ENCODE measurements at regions not wholly inside any gene's neighbourhood (a gene's known extent, or its start where the extent isn't known, plus 50 kb on each side); places are given as distances from the start of the nearest gene placed in this dataset.

DNA sequence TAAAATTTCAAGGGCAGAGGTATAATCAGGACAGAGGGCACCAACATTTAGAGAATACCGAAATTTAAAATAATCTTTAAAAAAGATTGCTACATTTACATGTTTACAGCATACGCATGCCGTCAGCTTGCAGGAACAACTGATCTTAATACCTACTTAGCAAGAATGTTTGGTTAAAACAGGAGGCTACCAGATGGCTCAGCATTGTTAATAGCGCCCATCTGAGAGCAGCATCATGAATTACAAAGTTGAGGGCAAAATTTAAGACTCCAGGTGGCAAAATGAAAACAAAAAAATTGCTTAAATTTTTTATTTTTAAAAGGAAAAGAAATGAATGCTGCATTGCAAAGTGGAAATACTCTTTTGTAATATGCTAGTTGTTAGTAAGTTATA is 241.3 kb downstream of the C4orf33 start:
- Histone ChIP-seq H3K36me3 (ENCODE audit: control insufficient read depth, insufficient read depth, low read length) (no peaks in the 10 kb centered on the region), H3K4me3 (ENCODE audit: low read depth, low read length) (no peak overlapping the region), H3K27me3 (ENCODE audit: control insufficient read depth, insufficient read depth, low read length) (no peaks in the 10 kb centered on the region), H3K9me3 (ENCODE audit: control insufficient read depth, insufficient read depth, low read length) (no peaks in the 10 kb centered on the region), H3K27ac (ENCODE audit: low read depth, low read length) (no peak overlapping the region), H3K4me1 (ENCODE audit: control insufficient read depth, insufficient read depth, low read length) (no peaks in the 10 kb centered on the region)
- DNase-seq (ENCODE audit: low read depth in 4 of 6, low spot score in 6 of 6), result peak in 1 of 6 donors; percentile 61
- WGBS (ENCODE audit: insufficient coverage), result no CpG with 5 or more reads among the region's 4 CpGs

GRCh38 chr4:129342819-129343408 is 247.0 kb downstream of the C4orf33 start:
- WGBS (ENCODE audit: insufficient coverage), result 50% methylated on average over 1 of the region's 5 CpGs

GRCh38 chr4:129344058-129344457 is 248.1 kb downstream of the C4orf33 start:
- Histone ChIP-seq H3K4me3 (ENCODE audit: low read depth, low read length) (no peak overlapping the region), H3K9me3 (ENCODE audit: control insufficient read depth, insufficient read depth, low read length) (no peaks in the 10 kb centered on the region), H3K27me3 (ENCODE audit: control insufficient read depth, insufficient read depth, low read length) (no peaks in the 10 kb centered on the region), H3K27ac (ENCODE audit: low read depth, low read length) (no peak overlapping the region), H3K4me1 (ENCODE audit: control insufficient read depth, insufficient read depth, low read length) (peaks cover 3% of the 10 kb centered on the region), H3K36me3 (ENCODE audit: control insufficient read depth, insufficient read depth, low read length) (no peaks in the 10 kb centered on the region)
- WGBS (ENCODE audit: insufficient coverage), result no CpG with 5 or more reads among the region's 11 CpGs
- peak in 2 of 6 donors; percentile 75 to 92 for DNase-seq (ENCODE audit: low read depth in 4 of 6, low spot score in 6 of 6)

More at GRCh38 chr4:129342819-129343408, 247.0 kb downstream of the C4orf33 start:
- Histone ChIP-seq H3K9me3 (ENCODE audit: control insufficient read depth, insufficient read depth, low read length) (no peaks in the 10 kb centered on the region), H3K36me3 (ENCODE audit: control insufficient read depth, insufficient read depth, low read length) (no peaks in the 10 kb centered on the region), H3K4me1 (ENCODE audit: control insufficient read depth, insufficient read depth, low read length) (peaks cover 3% of the 10 kb centered on the region), H3K27me3 (ENCODE audit: control insufficient read depth, insufficient read depth, low read length) (no peaks in the 10 kb centered on the region), H3K27ac (ENCODE audit: low read depth, low read length) (no peak overlapping the region), H3K4me3 (ENCODE audit: low read depth, low read length) (no peak overlapping the region)
- peak in 1 of 6 donors; percentile 58 for DNase-seq (ENCODE audit: low read depth in 4 of 6, low spot score in 6 of 6)

DNA sequence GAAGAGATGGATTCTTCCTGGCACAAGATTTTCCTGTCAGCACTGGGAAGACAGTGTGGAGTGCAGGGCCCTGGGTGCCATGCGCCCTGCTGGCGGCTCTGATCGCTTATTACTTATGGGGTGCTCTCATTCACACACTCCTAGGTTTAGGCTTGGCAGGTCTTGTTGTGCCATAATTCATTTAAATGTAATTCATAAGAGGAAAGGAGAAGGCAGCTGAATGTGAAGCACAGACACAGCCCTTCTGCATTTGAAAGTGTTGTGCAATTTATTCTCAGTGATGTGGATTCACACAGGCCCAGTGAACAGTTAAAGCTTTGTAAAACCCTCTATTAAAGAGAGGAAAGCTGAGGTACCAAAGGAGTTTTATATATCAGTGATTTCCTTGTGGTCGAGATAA is 249.7 kb downstream of the C4orf33 start:
- Histone ChIP-seq H3K27me3 (ENCODE audit: control insufficient read depth, insufficient read depth, low read length) (no peaks in the 10 kb centered on the region), H3K4me1 (ENCODE audit: control insufficient read depth, insufficient read depth, low read length) (peaks cover 3% of the 10 kb centered on the region), H3K9me3 (ENCODE audit: control insufficient read depth, insufficient read depth, low read length) (no peaks in the 10 kb centered on the region), H3K36me3 (ENCODE audit: control insufficient read depth, insufficient read depth, low read length) (no peaks in the 10 kb centered on the region), H3K27ac (ENCODE audit: low read depth, low read length) (no peak overlapping the region), H3K4me3 (ENCODE audit: low read depth, low read length) (no peak overlapping the region)
- 66% methylated on average over 2 of the region's 4 CpGs for WGBS (ENCODE audit: insufficient coverage)
- DNase-seq (ENCODE audit: low read depth in 4 of 6, low spot score in 6 of 6), result peak in 2 of 6 donors; percentile 41 to 80

- Histone ChIP-seq H3K4me3 (ENCODE audit: low read depth, low read length) (no peak overlapping the region), H3K36me3 (ENCODE audit: control insufficient read depth, insufficient read depth, low read length) (no peaks in the 10 kb centered on the region), H3K27ac (ENCODE audit: low read depth, low read length) (no peak overlapping the region), H3K9me3 (ENCODE audit: control insufficient read depth, insufficient read depth, low read length) (no peaks in the 10 kb centered on the region), H3K27me3 (ENCODE audit: control insufficient read depth, insufficient read depth, low read length) (no peaks in the 10 kb centered on the region), H3K4me1 (ENCODE audit: control insufficient read depth, insufficient read depth, low read length) (peaks cover 3% of the 10 kb centered on the region)
- WGBS (ENCODE audit: insufficient coverage), result 71% methylated on average over 1 of the region's 5 CpGs
- DNase-seq (ENCODE audit: low read depth in 4 of 6, low spot score in 6 of 6), result no peak
These were observed 250.1 kb downstream of the C4orf33 start for GRCh38 chr4:129346036-129346435.

GRCh38 chr4:129346734-129347133 is 250.8 kb downstream of the C4orf33 start:
- no peaks in the 10 kb centered on the region for H3K9me3 ChIP-seq (ENCODE audit: control insufficient read depth, insufficient read depth, low read length)
- peak in 2 of 6 donors; percentile 34 to 55 for DNase-seq (ENCODE audit: low read depth in 4 of 6, low spot score in 6 of 6)
- 39% methylated on average over 2 of the region's 3 CpGs for WGBS (ENCODE audit: insufficient coverage)

DNA sequence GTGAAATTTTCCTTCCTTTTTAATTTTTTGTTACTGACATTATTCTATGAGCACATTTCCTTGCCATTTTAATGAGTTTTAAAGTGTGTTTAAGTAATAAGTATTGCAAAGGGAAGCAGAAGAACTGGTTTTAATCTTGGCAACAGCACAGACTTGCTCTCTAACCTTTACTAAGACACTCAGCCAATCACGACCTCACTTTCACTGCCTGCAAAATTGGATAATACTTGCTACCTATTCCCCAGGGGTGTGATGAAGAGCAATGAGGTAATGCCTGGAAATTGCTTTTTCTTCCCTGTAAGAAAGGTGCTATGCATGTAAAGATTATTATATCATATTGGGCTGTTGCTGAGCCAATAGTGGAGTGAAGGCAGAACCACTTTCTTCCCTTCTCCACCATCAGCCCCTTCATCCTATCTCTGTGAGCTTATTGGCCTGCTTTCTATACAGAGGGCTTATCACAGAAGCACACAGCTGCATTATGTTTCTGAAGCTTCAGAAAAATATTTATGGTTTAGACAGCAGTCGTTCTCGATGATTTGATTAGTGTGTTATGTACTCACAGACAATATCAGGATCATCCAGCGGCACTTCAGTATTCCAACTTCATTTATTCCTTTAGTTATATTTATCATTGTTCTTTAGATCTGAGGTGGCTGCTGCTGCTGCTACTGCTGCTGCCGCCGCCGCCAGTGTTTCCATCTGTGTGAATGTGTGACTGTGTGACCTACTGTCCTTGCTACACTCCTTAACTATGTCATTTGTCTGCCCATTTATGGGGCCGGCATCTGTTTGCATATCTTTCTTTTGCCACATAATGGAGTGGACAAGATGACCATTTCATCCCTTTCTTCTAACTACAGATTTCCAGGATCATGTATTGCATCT is 255.1 kb downstream of the C4orf33 start:
- Histone ChIP-seq H3K4me1 (ENCODE audit: control insufficient read depth, insufficient read depth, low read length) (no peaks in the 10 kb centered on the region), H3K27me3 (ENCODE audit: control insufficient read depth, insufficient read depth, low read length) (no peaks in the 10 kb centered on the region), H3K36me3 (ENCODE audit: control insufficient read depth, insufficient read depth, low read length) (no peaks in the 10 kb centered on the region), H3K4me3 (ENCODE audit: low read depth, low read length) (no peak overlapping the region), H3K27ac (ENCODE audit: low read depth, low read length) (no peak overlapping the region), H3K9me3 (ENCODE audit: control insufficient read depth, insufficient read depth, low read length) (no peaks in the 10 kb centered on the region)
- DNase-seq (ENCODE audit: low read depth in 4 of 6, low spot score in 6 of 6), result peak in 1 of 6 donors; percentile 72
- 70% methylated on average over 3 of the region's 8 CpGs for WGBS (ENCODE audit: insufficient coverage)

More at GRCh38 chr4:129346734-129347133, 250.8 kb downstream of the C4orf33 start:
- Histone ChIP-seq H3K4me1 (ENCODE audit: control insufficient read depth, insufficient read depth, low read length) (peaks cover 3% of the 10 kb centered on the region), H3K4me3 (ENCODE audit: low read depth, low read length) (no peak overlapping the region), H3K27me3 (ENCODE audit: control insufficient read depth, insufficient read depth, low read length) (no peaks in the 10 kb centered on the region), H3K36me3 (ENCODE audit: control insufficient read depth, insufficient read depth, low read length) (no peaks in the 10 kb centered on the region), H3K27ac (ENCODE audit: low read depth, low read length) (no peak overlapping the region)

- Histone ChIP-seq H3K36me3 (ENCODE audit: control insufficient read depth, insufficient read depth, low read length) (no peaks in the 10 kb centered on the region), H3K9me3 (ENCODE audit: control insufficient read depth, insufficient read depth, low read length) (no peaks in the 10 kb centered on the region), H3K4me3 (ENCODE audit: low read depth, low read length) (no peak overlapping the region), H3K27ac (ENCODE audit: low read depth, low read length) (no peak overlapping the region), H3K4me1 (ENCODE audit: control insufficient read depth, insufficient read depth, low read length) (no peaks in the 10 kb centered on the region), H3K27me3 (ENCODE audit: control insufficient read depth, insufficient read depth, low read length) (no peaks in the 10 kb centered on the region)
- WGBS (ENCODE audit: insufficient coverage), result 73% methylated on average over 2 of the region's 4 CpGs
- no peak for DNase-seq (ENCODE audit: low read depth in 4 of 6, low spot score in 6 of 6)
These were observed 256.5 kb downstream of the C4orf33 start for GRCh38 chr4:129352480-129352879.

GRCh38 chr4:129353490-129353889 is 257.5 kb downstream of the C4orf33 start:
- no CpG with 5 or more reads among the region's 1 CpG for WGBS (ENCODE audit: insufficient coverage)
- Histone ChIP-seq H3K4me1 (ENCODE audit: control insufficient read depth, insufficient read depth, low read length) (no peaks in the 10 kb centered on the region), H3K36me3 (ENCODE audit: control insufficient read depth, insufficient read depth, low read length) (no peaks in the 10 kb centered on the region), H3K4me3 (ENCODE audit: low read depth, low read length) (no peak overlapping the region), H3K27ac (ENCODE audit: low read depth, low read length) (no peak overlapping the region), H3K9me3 (ENCODE audit: control insufficient read depth, insufficient read depth, low read length) (no peaks in the 10 kb centered on the region), H3K27me3 (ENCODE audit: control insufficient read depth, insufficient read depth, low read length) (no peaks in the 10 kb centered on the region)
- DNase-seq (ENCODE audit: low read depth in 4 of 6, low spot score in 6 of 6), result no peak

Measured in spinal cord (tissue), 9 donors.